Neural progenitor cell (in vitro differentiated cells): ENCODE measurements at regions not wholly inside any gene's neighbourhood (a gene's known extent, or its start where the extent isn't known, plus 50 kb on each side); places are given as distances from the start of the nearest gene placed in this dataset.

Experiments used
- DNase-seq: peaks from one replicate; pipeline ENCODE4 v3.0.0-alpha.2; 2016; ENCODE audit warnings: low spot score
- H2AFZ ChIP-seq: fragments of 200-600 bp; sonication (generic); replicated peaks from 2 replicates; pipeline ENCODE4 v1.6.1; 2016; ENCODE audit warnings: antibody characterized with exemption
- H3F3A ChIP-seq: fragments of 200-600 bp; sonication (generic); 2 replicates; pipeline ENCODE4 v1.6.1; 2016; ENCODE audit warnings: antibody characterized with exemption, low read depth
- H3K27ac ChIP-seq: fragments of 200-600 bp; sonication (generic); 2 replicates; pipeline ENCODE4 v1.5.1; 2016; ENCODE audit warnings: mild to moderate bottlenecking
- H3K27me3 ChIP-seq: fragments of 200-600 bp; sonication (generic); 2 replicates; pipeline ENCODE4 v1.6.1; 2016; ENCODE audit warnings: mild to moderate bottlenecking, moderate library complexity
- H3K36me3 ChIP-seq: fragments of 200-600 bp; sonication (generic); 2 replicates; pipeline ENCODE4 v1.5.1; 2016
- H3K4me1 ChIP-seq: fragments of 200-600 bp; sonication (generic); 2 replicates; pipeline ENCODE4 v1.6.1; 2016; ENCODE audit warnings: mixed run types
- H3K4me2 ChIP-seq: fragments of 200-600 bp; sonication (generic); 2 replicates; pipeline ENCODE4 v1.6.1; 2016
- H3K4me3 ChIP-seq: fragments of 200-600 bp; sonication (generic); 2 replicates; pipeline ENCODE4 v1.5.1; 2016
- H3K79me2 ChIP-seq: fragments of 200-600 bp; sonication (generic); 2 replicates; pipeline ENCODE4 v1.6.1; 2016; ENCODE audit warnings: low read depth
- H3K9ac ChIP-seq: fragments of 200-600 bp; sonication (generic); 2 replicates; pipeline ENCODE4 v1.6.1; 2016
- H3K9me3 ChIP-seq: fragments of 200-600 bp; sonication (generic); 2 replicates; pipeline ENCODE4 v1.5.1; 2016; ENCODE audit warnings: low read depth
- H4K20me1 ChIP-seq: fragments of 200-600 bp; sonication (generic); 2 replicates; pipeline ENCODE4 v1.6.1; 2016; ENCODE audit warnings: low read depth
- H3K27ac Mint-ChIP-seq: 3 replicates; pipeline ENCODE4 v1.8.0; 2021; ENCODE audit warnings: mixed read lengths
- H3K27me3 Mint-ChIP-seq: 2 replicates; pipeline ENCODE4 v1.8.0; 2022; ENCODE audit warnings: low read depth, mild to moderate bottlenecking, inconsistent platforms, moderate library complexity, mixed read lengths; ENCODE audit not compliant: insufficient read depth
- H3K36me3 Mint-ChIP-seq: 3 replicates; pipeline ENCODE4 v1.8.0; 2021; ENCODE audit warnings: mixed read lengths
- H3K4me1 Mint-ChIP-seq: 3 replicates; pipeline ENCODE4 v1.8.0; 2021; ENCODE audit warnings: mixed read lengths
- H3K4me3 Mint-ChIP-seq: 3 replicates; pipeline ENCODE4 v1.8.0; 2021; ENCODE audit warnings: mild to moderate bottlenecking, moderate library complexity, mixed read lengths
- H3K9me3 Mint-ChIP-seq: 3 replicates; pipeline ENCODE4 v1.8.0; 2020; ENCODE audit warnings: mixed read lengths
- EZH2 ChIP-seq: fragments of 200-600 bp; sonication (generic); IDR thresholded peaks from 2 replicates; pipeline ENCODE4 v1.6.1; 2017; ENCODE audit warnings: antibody characterized with exemption, mild to moderate bottlenecking, moderate library complexity
- EZH2phosphoT487 ChIP-seq: fragments of 200-600 bp; sonication (generic); IDR thresholded peaks from 2 replicates; pipeline ENCODE4 v1.6.1; 2017; ENCODE audit warnings: antibody characterized with exemption
- TF ChIP-seq, protein P1 (sequence below): fragments of 200-600 bp; sonication (generic); IDR thresholded peaks from 2 replicates; pipeline ENCODE4 v1.5.1; 2017; ENCODE audit warnings: antibody characterized with exemption, mild to moderate bottlenecking

DNA sequence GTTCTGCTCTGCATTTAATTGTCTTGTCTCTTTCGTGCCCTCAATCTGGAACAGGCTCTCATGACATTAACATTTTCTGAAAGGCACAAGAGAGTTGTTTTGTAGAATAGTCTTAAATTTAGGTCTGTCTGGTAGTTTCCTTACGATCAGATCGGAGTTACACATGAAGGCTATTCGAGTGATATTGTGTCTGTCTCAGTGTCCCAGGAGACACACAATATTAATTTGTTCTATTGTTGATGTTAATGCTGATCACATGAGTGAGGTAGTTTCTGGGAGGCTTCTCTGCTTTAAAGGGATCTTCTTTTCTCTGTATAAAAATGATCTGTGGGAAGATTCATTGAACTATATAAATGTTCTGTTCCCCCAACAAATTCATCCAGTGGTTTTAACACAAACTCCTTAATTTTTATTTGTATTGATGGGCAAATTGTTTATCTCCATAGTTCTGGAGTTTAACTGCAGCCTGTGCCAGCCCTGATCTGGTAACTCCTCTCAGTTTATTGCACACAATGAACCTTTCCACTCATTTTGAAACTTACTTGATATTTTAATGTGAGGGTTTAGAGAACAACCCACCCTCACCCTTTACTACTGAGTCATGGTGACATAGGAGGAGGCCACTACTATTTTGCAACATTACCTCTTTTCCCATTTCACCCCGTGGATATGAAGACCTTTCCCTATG is 223.0 kb downstream of the CBLN4 start:
- Histone ChIP-seq H3K9me3 (peaks cover 4% of the 10 kb centered on the region), H3K4me2 (no peak overlapping the region), H3K27ac (no peak overlapping the region), H3K79me2 (no peaks in the 10 kb centered on the region), H2AFZ (no peak overlapping the region), H4K20me1 (no peaks in the 10 kb centered on the region), H3K27me3 (no peaks in the 10 kb centered on the region), H3K9ac (no peak overlapping the region), H3F3A (no peaks in the 10 kb centered on the region), H3K4me1 (no peaks in the 10 kb centered on the region), H3K4me3 (no peak overlapping the region), H3K36me3 (no peaks in the 10 kb centered on the region)
- TF ChIP-seq, protein P1, sequence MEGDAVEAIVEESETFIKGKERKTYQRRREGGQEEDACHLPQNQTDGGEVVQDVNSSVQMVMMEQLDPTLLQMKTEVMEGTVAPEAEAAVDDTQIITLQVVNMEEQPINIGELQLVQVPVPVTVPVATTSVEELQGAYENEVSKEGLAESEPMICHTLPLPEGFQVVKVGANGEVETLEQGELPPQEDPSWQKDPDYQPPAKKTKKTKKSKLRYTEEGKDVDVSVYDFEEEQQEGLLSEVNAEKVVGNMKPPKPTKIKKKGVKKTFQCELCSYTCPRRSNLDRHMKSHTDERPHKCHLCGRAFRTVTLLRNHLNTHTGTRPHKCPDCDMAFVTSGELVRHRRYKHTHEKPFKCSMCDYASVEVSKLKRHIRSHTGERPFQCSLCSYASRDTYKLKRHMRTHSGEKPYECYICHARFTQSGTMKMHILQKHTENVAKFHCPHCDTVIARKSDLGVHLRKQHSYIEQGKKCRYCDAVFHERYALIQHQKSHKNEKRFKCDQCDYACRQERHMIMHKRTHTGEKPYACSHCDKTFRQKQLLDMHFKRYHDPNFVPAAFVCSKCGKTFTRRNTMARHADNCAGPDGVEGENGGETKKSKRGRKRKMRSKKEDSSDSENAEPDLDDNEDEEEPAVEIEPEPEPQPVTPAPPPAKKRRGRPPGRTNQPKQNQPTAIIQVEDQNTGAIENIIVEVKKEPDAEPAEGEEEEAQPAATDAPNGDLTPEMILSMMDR, result no peak
- TF ChIP-seq EZH2phosphoT487 (no peak), EZH2 (no peak)
- Mint-ChIP-seq H3K4me1 (peaks cover 5% of the 10 kb centered on the region), H3K27me3 (no peaks in the 10 kb centered on the region), H3K36me3 (no peaks in the 10 kb centered on the region), H3K4me3 (no peak overlapping the region), H3K27ac (no peak overlapping the region), H3K9me3 (no peaks in the 10 kb centered on the region)
- no peak for DNase-seq

DNA sequence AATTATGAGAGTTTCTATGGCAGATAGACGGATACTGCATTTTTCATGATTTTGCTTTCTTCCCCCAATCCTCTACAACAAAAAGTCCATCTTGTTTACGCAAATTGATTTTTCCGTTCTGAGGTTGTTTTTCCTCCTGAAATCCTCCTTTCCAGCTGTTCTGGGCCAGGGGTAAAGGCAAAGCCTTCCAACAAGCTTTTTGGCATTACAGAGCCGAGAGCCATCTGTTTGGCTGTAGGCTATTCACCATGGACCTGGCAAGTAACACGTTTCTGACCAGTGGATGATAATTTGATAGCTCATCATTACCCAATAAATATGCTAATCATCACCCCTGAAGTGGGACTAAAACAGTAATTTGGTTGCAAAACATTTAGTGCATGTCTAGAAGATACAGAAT is 226.5 kb downstream of the CBLN4 start:
- Histone ChIP-seq H3K9me3 (peaks cover 4% of the 10 kb centered on the region), H3K27me3 (no peaks in the 10 kb centered on the region), H3K27ac (no peak overlapping the region), H3K4me1 (no peaks in the 10 kb centered on the region), H4K20me1 (no peaks in the 10 kb centered on the region), H3K36me3 (no peaks in the 10 kb centered on the region), H3K9ac (no peak overlapping the region), H3F3A (no peaks in the 10 kb centered on the region), H3K4me2 (no peak overlapping the region), H3K4me3 (no peak overlapping the region), H2AFZ (no peak overlapping the region), H3K79me2 (no peaks in the 10 kb centered on the region)
- DNase-seq, result no peak
- no peak overlapping the region for H3K27ac Mint-ChIP-seq
- H3K9me3 Mint-ChIP-seq, result no peaks in the 10 kb centered on the region
- no peaks in the 10 kb centered on the region for H3K27me3 Mint-ChIP-seq
- TF ChIP-seq, protein P1, result no peak
- no peak for TF ChIP-seq EZH2
- TF ChIP-seq EZH2phosphoT487, result no peak
- no peaks in the 10 kb centered on the region for H3K36me3 Mint-ChIP-seq
- peaks cover 5% of the 10 kb centered on the region for H3K4me1 Mint-ChIP-seq
- no peak overlapping the region for H3K4me3 Mint-ChIP-seq

DNA sequence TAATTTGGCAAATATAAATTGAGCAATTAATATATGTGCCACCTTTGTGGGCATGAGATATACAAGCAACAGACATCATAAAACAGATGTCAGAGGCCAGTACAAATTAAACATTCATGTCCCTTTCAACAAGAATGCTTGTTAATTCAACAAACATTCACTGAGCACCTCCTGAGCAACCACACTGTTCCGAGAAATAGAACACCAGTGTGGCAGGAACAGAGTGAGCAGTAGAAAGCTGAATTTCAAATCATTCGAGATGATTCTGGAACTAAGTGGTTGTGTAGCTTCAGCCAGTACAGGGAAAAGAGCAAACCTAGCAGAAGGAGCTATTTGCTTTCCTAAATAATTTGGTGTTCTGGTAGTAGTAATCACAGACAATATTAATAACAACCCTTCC is 227.7 kb downstream of the CBLN4 start:
- H3K36me3 ChIP-seq, result no peaks in the 10 kb centered on the region
- H3K4me2 ChIP-seq, result no peak overlapping the region
- Mint-ChIP-seq H3K27me3 (no peaks in the 10 kb centered on the region), H3K4me3 (no peak overlapping the region), H3K27ac (no peak overlapping the region), H3K36me3 (no peaks in the 10 kb centered on the region), H3K9me3 (no peaks in the 10 kb centered on the region), H3K4me1 (peaks cover 5% of the 10 kb centered on the region)
- H3K79me2 ChIP-seq, result no peaks in the 10 kb centered on the region
- no peak overlapping the region for H3K27ac ChIP-seq
- H2AFZ ChIP-seq, result no peak overlapping the region
- peaks cover 4% of the 10 kb centered on the region for H3K9me3 ChIP-seq
- no peaks in the 10 kb centered on the region for H3K4me1 ChIP-seq
- H3K4me3 ChIP-seq, result no peak overlapping the region
- no peak for DNase-seq
- no peaks in the 10 kb centered on the region for H3F3A ChIP-seq
- H4K20me1 ChIP-seq, result no peaks in the 10 kb centered on the region
- no peaks in the 10 kb centered on the region for H3K27me3 ChIP-seq
- no peak for TF ChIP-seq EZH2
- TF ChIP-seq, protein P1, result no peak
- TF ChIP-seq EZH2phosphoT487, result no peak
- H3K9ac ChIP-seq, result no peak overlapping the region
